H1 (cell line): ENCODE measurements at regions not wholly inside any gene's neighbourhood (a gene's known extent, or its start where the extent isn't known, plus 50 kb on each side); places are given as distances from the start of the nearest gene placed in this dataset.

Experiments used
- CTCF ChIA-PET: fragments of 300-600 bp; sonication (Branson Sonifier 250); formaldehyde crosslinking; loops from one replicate; lab custom pipeline; 2021; ENCODE audit not compliant: partially characterized antibody; lab: Charles Lee
- POLR2A ChIA-PET: fragments of 300-600 bp; sonication (Branson Sonifier 250); formaldehyde crosslinking; loops from one replicate; lab custom pipeline; 2021; ENCODE audit warnings: inconsistent platforms; ENCODE audit not compliant: partially characterized antibody; lab: Charles Lee
- DNase-seq, 2 experiments: peaks; one replicate each; pipeline versions ENCODE4 v3.0.0 to v3.0.0-alpha.2; 2010 to 2022; ENCODE audit warnings: low spot score in 2 of 2, low read depth in 1 of 2, mixed read lengths in 1 of 2
- FAIRE-seq: peaks from 2 replicates; lab custom pipeline; 2011; peaks lifted over from hg19 to GRCh38; lab: Jason Lieb, UNC
- H2AFZ ChIP-seq: 2 replicates; pipeline ENCODE4 v1.8.1; 2012; ENCODE audit warnings: low read length, inconsistent platforms
- H2AK5ac ChIP-seq: 2 replicates; pipeline ENCODE4 v1.6.1; 2013; ENCODE audit warnings: low read depth, low read length
- H2BK120ac ChIP-seq: replicated peaks from 2 replicates; pipeline ENCODE3; 2013; ENCODE audit warnings: low read depth, low read length, inconsistent platforms
- H2BK12ac ChIP-seq: 2 replicates; pipeline ENCODE4 v1.6.1; 2013; ENCODE audit warnings: low read depth, low read length
- H2BK15ac ChIP-seq: 2 replicates; pipeline ENCODE4 v1.6.1; 2013; ENCODE audit warnings: low read length
- H2BK20ac ChIP-seq: 2 replicates; pipeline ENCODE4 v1.6.1; 2013; ENCODE audit warnings: low read length
- H2BK5ac ChIP-seq: 2 replicates; pipeline ENCODE4 v1.6.1; 2013; ENCODE audit warnings: low read depth, low read length
- H3K14ac ChIP-seq: 2 replicates; pipeline ENCODE4 v1.6.1; 2013; ENCODE audit warnings: inconsistent platforms; ENCODE audit not compliant: insufficient read length
- H3K18ac ChIP-seq: 2 replicates; pipeline ENCODE4 v1.6.1; 2013; ENCODE audit warnings: low read length; ENCODE audit errors: extremely low read depth
- H3K23ac ChIP-seq: 2 replicates; pipeline ENCODE4 v1.6.1; 2013; ENCODE audit warnings: inconsistent platforms; ENCODE audit not compliant: insufficient read length
- H3K23me2 ChIP-seq: 2 replicates; pipeline ENCODE4 v1.6.1; 2013; ENCODE audit warnings: low read depth, low read length
- H3K27ac ChIP-seq: 2 replicates; pipeline ENCODE4 v1.6.1; 2011; ENCODE audit warnings: low read depth, low read length, inconsistent platforms
- H3K27me3 ChIP-seq, 4 experiments: replicated peaks in 1 of 4; 1 replicate in 1 of 4; 2 replicates in 3 of 4; pipeline versions ENCODE4 v1.6.1 to v1.8.1; 2011 to 2013; ENCODE audit warnings: low read length in 3 of 4, mild to moderate bottlenecking in 3 of 4, inconsistent platforms in 2 of 4, mixed read lengths in 2 of 4, moderate library complexity in 1 of 4; ENCODE audit not compliant: control insufficient read depth in 3 of 4, insufficient read depth in 3 of 4; ENCODE audit errors: extremely low read depth in 1 of 4
- H3K36me3 ChIP-seq, 4 experiments: 2 replicates each; pipeline versions ENCODE4 v1.6.1 to v1.8.1; 2011 to 2013; ENCODE audit warnings: mild to moderate bottlenecking in 4 of 4, low read length in 3 of 4, moderate library complexity in 2 of 4, control low read depth in 1 of 4, inconsistent platforms in 1 of 4; ENCODE audit not compliant: insufficient read depth in 4 of 4, control insufficient read depth in 2 of 4
- H3K4ac ChIP-seq: replicated peaks from 2 replicates; pipeline ENCODE3; 2013; ENCODE audit warnings: low read length, low read depth, mixed read lengths, inconsistent platforms; ENCODE audit not compliant: insufficient read length
- H3K4me1 ChIP-seq, 4 experiments: replicated peaks in 1 of 4; 1 replicate in 1 of 4; 2 replicates in 3 of 4; pipeline versions ENCODE4 v1.6.1 to v1.8.1; 2011 to 2013; ENCODE audit warnings: low read length in 3 of 4, inconsistent platforms in 2 of 4, mixed read lengths in 1 of 4; ENCODE audit not compliant: insufficient read depth in 4 of 4, control insufficient read depth in 3 of 4
- H3K4me2 ChIP-seq, 2 experiments: 2 replicates each; pipeline versions ENCODE4 v1.6.1 to v1.8.1; 2011 to 2013; ENCODE audit warnings: low read depth in 2 of 2, low read length in 2 of 2, control low read depth in 1 of 2, inconsistent platforms in 1 of 2, mild to moderate bottlenecking in 1 of 2; ENCODE audit not compliant: insufficient read depth in 1 of 2
- H3K4me3 ChIP-seq, 4 experiments: fragments of 200-600, 300-600 bp in 1 of 4; sonication (generic), shearing (Covaris generic), sonication (Bioruptor Twin) in 1 of 4; 2 replicates each; pipeline versions ENCODE4 v1.5.1 to v1.8.1; 2011 to 2016; ENCODE audit warnings: low read length in 4 of 4, low read depth in 3 of 4, control low read depth in 2 of 4, inconsistent platforms in 2 of 4, mild to moderate bottlenecking in 2 of 4, mixed read lengths in 1 of 4, moderate library complexity in 1 of 4; ENCODE audit not compliant: insufficient read depth in 2 of 4; ENCODE audit errors: extremely low read depth in 1 of 4
- H3K56ac ChIP-seq: replicated peaks from 2 replicates; pipeline ENCODE3; 2013; ENCODE audit warnings: low read depth, mild to moderate bottlenecking, mixed read lengths, low read length, inconsistent platforms; ENCODE audit not compliant: insufficient read length
- H3K79me1 ChIP-seq: 2 replicates; pipeline ENCODE4 v1.6.1; 2013; ENCODE audit warnings: low read depth, low read length, control low read depth
- H3K79me2 ChIP-seq, 2 experiments: 2 replicates each; pipeline versions ENCODE4 v1.6.1 to v1.8.1; 2012 to 2013; ENCODE audit warnings: low read length in 2 of 2, mild to moderate bottlenecking in 2 of 2, inconsistent platforms in 1 of 2; ENCODE audit not compliant: insufficient read depth in 2 of 2, control insufficient read depth in 1 of 2
- H3K9ac ChIP-seq, 4 experiments: replicated peaks in 1 of 4; 1 replicate in 1 of 4; 2 replicates in 3 of 4; pipeline versions ENCODE4 v1.6.1 to v1.8.1; 2011 to 2013; ENCODE audit warnings: low read depth in 3 of 4, low read length in 3 of 4, control low read depth in 2 of 4, mild to moderate bottlenecking in 2 of 4, moderate library complexity in 2 of 4, inconsistent platforms in 1 of 4; ENCODE audit errors: extremely low read depth in 1 of 4
- H3K9me3 ChIP-seq, 2 experiments: 2 replicates each; pipeline versions ENCODE4 v1.6.1 to v1.8.1; 2012 to 2013; ENCODE audit warnings: mild to moderate bottlenecking in 2 of 2, moderate library complexity in 2 of 2, control low read depth in 1 of 2, inconsistent platforms in 1 of 2, low read depth in 1 of 2, low read length in 1 of 2, mixed read lengths in 1 of 2; ENCODE audit not compliant: insufficient read depth in 2 of 2
- H4K20me1 ChIP-seq, 2 experiments: replicated peaks in 1 of 2; 2 replicates each; pipeline versions ENCODE3 to v1.8.1; 2011 to 2013; ENCODE audit warnings: inconsistent platforms in 2 of 2, low read length in 2 of 2, mild to moderate bottlenecking in 1 of 2; ENCODE audit not compliant: insufficient read depth in 2 of 2, control insufficient read depth in 1 of 2
- H4K5ac ChIP-seq: 2 replicates; pipeline ENCODE4 v1.6.1; 2013; ENCODE audit warnings: low read length, low read depth, mixed read lengths, inconsistent platforms; ENCODE audit not compliant: insufficient read length
- H4K8ac ChIP-seq: 2 replicates; pipeline ENCODE4 v1.8.0; 2013; ENCODE audit warnings: mild to moderate bottlenecking, moderate library complexity, low read length, inconsistent platforms; ENCODE audit not compliant: insufficient read depth; ENCODE audit errors: extremely low read depth
- H4K91ac ChIP-seq: replicated peaks from 2 replicates; pipeline ENCODE3; 2013; ENCODE audit warnings: low read length, mixed read lengths, inconsistent platforms; ENCODE audit not compliant: insufficient read length
- BRCA1 ChIP-seq: IDR thresholded peaks from 2 replicates; pipeline ENCODE4 v1.6.1; 2012; ENCODE audit warnings: low read depth, low read length, improper control_type of control experiment
- GTF2F1 ChIP-seq: IDR thresholded peaks from 2 replicates; pipeline ENCODE4 v1.6.1; 2012; ENCODE audit warnings: low read depth, low read length, improper control_type of control experiment, borderline replicate concordance
- TAF7 ChIP-seq: optimal IDR thresholded peaks from 2 replicates; pipeline ENCODE3; 2011; ENCODE audit warnings: low read depth, mild to moderate bottlenecking, inconsistent platforms, low read length, moderate library complexity, borderline replicate concordance
- TEAD4 ChIP-seq: IDR thresholded peaks from 2 replicates; pipeline ENCODE4 v1.6.1; 2012; ENCODE audit warnings: low read depth, low read length, inconsistent platforms, mixed read lengths
- WGBS, 2 experiments: shearing (Covaris generic) in 1 of 2; methylation state at CpG; one replicate each; pipeline versions ENCODE4 v1.1.6 to v1.1.7; 2013 to 2015; ENCODE audit warnings: low lambda C conversion rate in 2 of 2, mixed read lengths in 2 of 2, inconsistent platforms in 1 of 2, low coverage in 1 of 2, missing lambda C conversion rate in 1 of 2; ENCODE audit not compliant: insufficient replicate concordance in 2 of 2, insufficient coverage in 1 of 2, insufficient read length in 1 of 2; ENCODE audit errors: extremely low coverage in 1 of 2, missing lambda C conversion rate in 1 of 2; 5-methylcytosine and 5-hydroxymethylcytosine counted together

DNA sequence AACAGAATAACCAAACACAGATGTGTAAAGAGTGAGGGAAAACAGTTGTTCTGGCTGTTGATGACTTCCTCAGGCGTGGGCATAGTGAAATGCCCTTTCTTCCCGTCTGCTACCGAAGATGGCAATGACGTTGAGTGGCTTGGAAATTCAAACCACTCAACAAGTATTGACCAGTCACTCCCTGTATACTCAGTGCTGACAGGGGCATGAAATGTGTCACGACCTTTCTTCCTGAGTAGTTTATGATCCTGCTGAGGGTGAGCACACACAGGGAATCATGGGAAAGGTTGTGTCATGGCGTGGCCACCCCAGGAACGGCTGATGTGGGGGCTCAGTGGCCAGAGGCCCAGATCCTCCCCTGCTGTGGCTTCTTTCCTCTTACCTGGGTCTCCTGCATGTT lies 87.8 kb upstream of the C1QTNF9B start:
- H3K36me3 ChIP-seq: no peaks in the 10 kb centered on the region

More for the DNA sequence above, 87.8 kb upstream of the C1QTNF9B start:
- CTCF ChIA-PET: interaction anchor here (1.1 to 1.7 kb wide), 2 partner anchors 25 to 244 kb away, joined by 3 to 5 read pairs; no protein-coding TSS in a partner anchor
- no peak overlapping the region for H4K91ac ChIP-seq
- no peak overlapping the region for H2BK120ac ChIP-seq
- peaks cover 3% of the 10 kb centered on the region for H3K23me2 ChIP-seq
- no peak overlapping the region for H2BK5ac ChIP-seq
- H3K4me1 ChIP-seq: no peaks in the 10 kb centered on the region; a peak in 1 of 7 replicates
- H2BK15ac ChIP-seq: no peak overlapping the region
- H3K27ac ChIP-seq: no peak overlapping the region
- no peak overlapping the region for H2BK20ac ChIP-seq
- H4K5ac ChIP-seq: no peak overlapping the region
- H3K9ac ChIP-seq: no peak overlapping the region
- no peak overlapping the region for H2AFZ ChIP-seq
- no peak for FAIRE-seq
- no peaks in the 10 kb centered on the region for H3K9me3 ChIP-seq
- no peaks in the 10 kb centered on the region for H3K79me2 ChIP-seq
- no peaks in the 10 kb centered on the region for H4K20me1 ChIP-seq
- H3K23ac ChIP-seq: no peak overlapping the region
- no peak overlapping the region for H3K56ac ChIP-seq
- no peaks in the 10 kb centered on the region for H3K79me1 ChIP-seq
- no peak overlapping the region for H3K14ac ChIP-seq
- H3K27me3 ChIP-seq: no peaks in the 10 kb centered on the region; a peak in 1 of 7 replicates
- no peak overlapping the region for H3K4me3 ChIP-seq
- POLR2A ChIA-PET: no interaction called here
- H2AK5ac ChIP-seq: no peak overlapping the region
- no peak for DNase-seq
- TF ChIP-seq BRCA1: no peak
- TF ChIP-seq GTF2F1: no peak
- TF ChIP-seq TAF7: no peak
- TF ChIP-seq TEAD4: no peak
- WGBS, 2 experiments: 95% methylated on average over 7 of the region's 7 CpGs; no CpG with 5 or more reads in 1 of the 2 experiments
- no peak overlapping the region for H4K8ac ChIP-seq
- no peak overlapping the region for H3K4ac ChIP-seq
- no peak overlapping the region for H3K18ac ChIP-seq
- no peak overlapping the region for H2BK12ac ChIP-seq
- no peak overlapping the region for H3K4me2 ChIP-seq
